ENCODE measurements at regions not wholly inside any gene's neighbourhood (a gene's known extent, or its start where the extent isn't known, plus 50 kb on each side); places are given as distances from the start of the nearest gene placed in this dataset.

DNA sequence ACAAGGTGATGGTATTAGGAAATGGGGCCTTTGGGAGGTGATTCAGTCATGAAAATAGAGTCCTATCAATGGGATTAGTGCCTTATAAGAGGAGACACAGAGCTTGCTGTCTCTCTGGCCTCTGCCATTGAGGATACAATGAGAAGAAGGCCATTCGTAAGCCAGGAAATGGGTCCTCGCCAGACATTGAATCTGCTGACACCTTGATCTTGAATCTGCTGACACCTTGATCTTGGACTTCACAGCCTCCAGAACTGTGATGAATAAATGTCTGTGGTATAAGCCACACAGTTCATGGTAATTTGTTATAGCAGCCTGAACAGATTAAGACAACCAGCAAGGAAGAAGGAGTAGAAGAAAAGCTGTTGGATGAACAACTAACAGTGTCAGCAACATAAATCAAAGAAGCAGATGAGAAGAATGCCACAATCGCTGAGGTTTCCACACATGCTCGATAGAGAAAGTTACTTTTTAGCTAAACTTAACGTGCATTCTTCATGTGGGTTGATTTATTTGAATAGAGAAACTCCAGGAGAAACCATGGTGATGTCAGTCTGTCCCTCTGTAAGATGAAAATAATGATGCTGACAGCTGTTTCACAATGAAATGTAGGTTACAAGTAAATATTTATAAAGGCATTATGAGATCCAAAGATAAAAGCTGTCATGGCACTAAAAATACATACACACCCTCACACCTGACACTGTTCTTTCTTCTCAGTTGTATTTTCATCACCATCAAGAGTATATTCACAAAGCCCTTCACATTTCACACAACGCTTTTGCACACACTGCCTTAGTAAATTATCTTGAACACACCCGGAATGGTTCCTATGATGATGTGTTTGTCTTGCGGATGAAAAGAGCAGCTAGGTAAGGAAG, 153.7 kb upstream of the NCK2 start:
- TF ChIP-seq EP300 (IDR thresholded peaks at IDR 0.05): no peak
- TF ChIP-seq, protein P1, sequence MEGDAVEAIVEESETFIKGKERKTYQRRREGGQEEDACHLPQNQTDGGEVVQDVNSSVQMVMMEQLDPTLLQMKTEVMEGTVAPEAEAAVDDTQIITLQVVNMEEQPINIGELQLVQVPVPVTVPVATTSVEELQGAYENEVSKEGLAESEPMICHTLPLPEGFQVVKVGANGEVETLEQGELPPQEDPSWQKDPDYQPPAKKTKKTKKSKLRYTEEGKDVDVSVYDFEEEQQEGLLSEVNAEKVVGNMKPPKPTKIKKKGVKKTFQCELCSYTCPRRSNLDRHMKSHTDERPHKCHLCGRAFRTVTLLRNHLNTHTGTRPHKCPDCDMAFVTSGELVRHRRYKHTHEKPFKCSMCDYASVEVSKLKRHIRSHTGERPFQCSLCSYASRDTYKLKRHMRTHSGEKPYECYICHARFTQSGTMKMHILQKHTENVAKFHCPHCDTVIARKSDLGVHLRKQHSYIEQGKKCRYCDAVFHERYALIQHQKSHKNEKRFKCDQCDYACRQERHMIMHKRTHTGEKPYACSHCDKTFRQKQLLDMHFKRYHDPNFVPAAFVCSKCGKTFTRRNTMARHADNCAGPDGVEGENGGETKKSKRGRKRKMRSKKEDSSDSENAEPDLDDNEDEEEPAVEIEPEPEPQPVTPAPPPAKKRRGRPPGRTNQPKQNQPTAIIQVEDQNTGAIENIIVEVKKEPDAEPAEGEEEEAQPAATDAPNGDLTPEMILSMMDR (IDR thresholded peaks at IDR 0.05): no peak

Data from gastroesophageal sphincter (tissue), 3 donors.